ENCODE measurements at regions not wholly inside any gene's neighbourhood (a gene's known extent, or its start where the extent isn't known, plus 50 kb on each side); places are given as distances from the start of the nearest gene placed in this dataset.

- WGBS (ENCODE audit: extremely low coverage, insufficient coverage, insufficient read length): no CpG with 5 or more reads among the region's 3 CpGs
- no peaks in the 10 kb centered on the region for H3K36me3 ChIP-seq (ENCODE audit: control insufficient read depth in 1 of 2, insufficient read depth in 2 of 2, low read length in 2 of 2)
- no peak overlapping the region for H3K23ac ChIP-seq (ENCODE audit: low read length)
Measured at GRCh38 chr9:82604947-82605656, 457.8 kb downstream of the RASEF start.

GRCh38 chr9:82605657-82606031 is 457.3 kb downstream of the RASEF start:
- H3K79me2 ChIP-seq (ENCODE audit: control insufficient read depth, insufficient read depth, low read length, poor library complexity): no peaks in the 10 kb centered on the region
- DNase-seq: no peak
- no peak overlapping the region for H3K4me3 ChIP-seq (ENCODE audit: low read depth, low read length)
- no peaks in the 10 kb centered on the region for H3K36me3 ChIP-seq (ENCODE audit: control insufficient read depth in 1 of 2, insufficient read depth in 2 of 2, low read length in 2 of 2)
- H2AK5ac ChIP-seq (ENCODE audit: low read length): no peak overlapping the region
- H4K8ac ChIP-seq (ENCODE audit: low read depth, low read length): no peak overlapping the region
- H3K4ac ChIP-seq (ENCODE audit: low read depth, low read length): no peak overlapping the region
- H4K12ac ChIP-seq (ENCODE audit: low read depth, low read length): no peak overlapping the region
- no peaks in the 10 kb centered on the region for H3K9me3 ChIP-seq (ENCODE audit: insufficient read depth, low read depth, low read length)
- no peak overlapping the region for H2BK12ac ChIP-seq (ENCODE audit: low read length)
- peaks cover 2 to 4% of the 10 kb centered on the region in 2 experiments for H3K4me1 ChIP-seq (ENCODE audit: control insufficient read depth in 1 of 2, insufficient read depth in 2 of 2, low read length in 2 of 2)
- no peak overlapping the region for H3K4me2 ChIP-seq (ENCODE audit: low read length)
- no peaks in the 10 kb centered on the region for H3K27me3 ChIP-seq (ENCODE audit: insufficient read depth, low read length)
- no peak overlapping the region for H2AFZ ChIP-seq (ENCODE audit: insufficient read depth, low read length, poor library complexity)
- no peak overlapping the region for H3K23ac ChIP-seq (ENCODE audit: low read length)
- no peaks in the 10 kb centered on the region for H3K79me1 ChIP-seq (ENCODE audit: low read length)
- no peak overlapping the region for H2BK120ac ChIP-seq (ENCODE audit: insufficient read depth, low read length, poor library complexity)
- H3K18ac ChIP-seq (ENCODE audit: low read length): no peak overlapping the region
- H3K27ac ChIP-seq (ENCODE audit: low read depth, low read length): no peak overlapping the region
- no peak overlapping the region for H3K9ac ChIP-seq (ENCODE audit: low read length)
- no peak overlapping the region for H2BK5ac ChIP-seq (ENCODE audit: low read depth, low read length, poor library complexity)
- no peak overlapping the region for H3K14ac ChIP-seq (ENCODE audit: low read length)
- no peak overlapping the region for H4K91ac ChIP-seq (ENCODE audit: low read depth, low read length)

More at GRCh38 chr9:82604947-82605656, 457.8 kb downstream of the RASEF start:
- Histone ChIP-seq H3K79me2 (ENCODE audit: control insufficient read depth, insufficient read depth, low read length, poor library complexity) (no peaks in the 10 kb centered on the region), H4K12ac (ENCODE audit: low read depth, low read length) (no peak overlapping the region), H3K4ac (ENCODE audit: low read depth, low read length) (no peak overlapping the region), H3K18ac (ENCODE audit: low read length) (no peak overlapping the region), H3K27me3 (ENCODE audit: insufficient read depth, low read length) (no peaks in the 10 kb centered on the region), H2BK120ac (ENCODE audit: insufficient read depth, low read length, poor library complexity) (peak overlapping the region; percentile 17), H2BK12ac (ENCODE audit: low read length) (no peak overlapping the region), H2BK5ac (ENCODE audit: low read depth, low read length, poor library complexity) (no peak overlapping the region), H3K4me1 (ENCODE audit: control insufficient read depth in 1 of 2, insufficient read depth in 2 of 2, low read length in 2 of 2) (peaks cover 2 to 4% of the 10 kb centered on the region in 2 experiments), H3K79me1 (ENCODE audit: low read length) (no peaks in the 10 kb centered on the region), H4K91ac (ENCODE audit: low read depth, low read length) (no peak overlapping the region), H3K27ac (ENCODE audit: low read depth, low read length) (no peak overlapping the region), H2AK5ac (ENCODE audit: low read length) (no peak overlapping the region), H2AFZ (ENCODE audit: insufficient read depth, low read length, poor library complexity) (no peak overlapping the region), H4K8ac (ENCODE audit: low read depth, low read length) (no peak overlapping the region), H3K9me3 (ENCODE audit: insufficient read depth, low read depth, low read length) (no peaks in the 10 kb centered on the region), H3K9ac (ENCODE audit: low read length) (no peak overlapping the region), H3K14ac (ENCODE audit: low read length) (no peak overlapping the region), H3K4me2 (ENCODE audit: low read length) (no peak overlapping the region), H3K4me3 (ENCODE audit: low read depth, low read length) (no peak overlapping the region)
- no peak for DNase-seq

- no peaks in the 10 kb centered on the region for H3K27me3 ChIP-seq (ENCODE audit: insufficient read depth, low read length)
- H3K4ac ChIP-seq (ENCODE audit: low read depth, low read length): no peak overlapping the region
- H3K4me1 ChIP-seq (ENCODE audit: control insufficient read depth in 1 of 2, insufficient read depth in 2 of 2, low read length in 2 of 2): peaks cover 0 to under 1% of the 10 kb centered on the region in 2 experiments
- WGBS (ENCODE audit: extremely low coverage, insufficient coverage, insufficient read length): no CpG with 5 or more reads among the region's 1 CpG
- H4K91ac ChIP-seq (ENCODE audit: low read depth, low read length): no peak overlapping the region
- H2BK120ac ChIP-seq (ENCODE audit: insufficient read depth, low read length, poor library complexity): no peak overlapping the region
- no peaks in the 10 kb centered on the region for H3K79me1 ChIP-seq (ENCODE audit: low read length)
- no peak overlapping the region for H3K4me2 ChIP-seq (ENCODE audit: low read length)
- H3K23ac ChIP-seq (ENCODE audit: low read length): no peak overlapping the region
- H2AK5ac ChIP-seq (ENCODE audit: low read length): no peak overlapping the region
- no peaks in the 10 kb centered on the region for H3K79me2 ChIP-seq (ENCODE audit: control insufficient read depth, insufficient read depth, low read length, poor library complexity)
- H4K12ac ChIP-seq (ENCODE audit: low read depth, low read length): no peak overlapping the region
- no peaks in the 10 kb centered on the region for H3K36me3 ChIP-seq (ENCODE audit: control insufficient read depth in 1 of 2, insufficient read depth in 2 of 2, low read length in 2 of 2)
- no peaks in the 10 kb centered on the region for H3K9me3 ChIP-seq (ENCODE audit: insufficient read depth, low read depth, low read length)
- H3K14ac ChIP-seq (ENCODE audit: low read length): no peak overlapping the region
- H4K8ac ChIP-seq (ENCODE audit: low read depth, low read length): no peak overlapping the region
- H2AFZ ChIP-seq (ENCODE audit: insufficient read depth, low read length, poor library complexity): no peak overlapping the region
- no peak overlapping the region for H3K4me3 ChIP-seq (ENCODE audit: low read depth, low read length)
- no peak overlapping the region for H3K18ac ChIP-seq (ENCODE audit: low read length)
- no peak overlapping the region for H2BK5ac ChIP-seq (ENCODE audit: low read depth, low read length, poor library complexity)
- no peak overlapping the region for H3K27ac ChIP-seq (ENCODE audit: low read depth, low read length)
- no peak overlapping the region for H2BK12ac ChIP-seq (ENCODE audit: low read length)
- DNase-seq: no peak
- H3K9ac ChIP-seq (ENCODE audit: low read length): no peak overlapping the region
Measured at GRCh38 chr9:82606071-82606470, 456.9 kb downstream of the RASEF start.

GRCh38 chr9:82606492-82607382 is 456.2 kb downstream of the RASEF start:
- no peak overlapping the region for H2AFZ ChIP-seq (ENCODE audit: insufficient read depth, low read length, poor library complexity)
- no peaks in the 10 kb centered on the region for H3K36me3 ChIP-seq (ENCODE audit: control insufficient read depth in 1 of 2, insufficient read depth in 2 of 2, low read length in 2 of 2)
- no peak overlapping the region for H3K18ac ChIP-seq (ENCODE audit: low read length)
- no peak overlapping the region for H2BK120ac ChIP-seq (ENCODE audit: insufficient read depth, low read length, poor library complexity)
- no peak overlapping the region for H3K4ac ChIP-seq (ENCODE audit: low read depth, low read length)
- no peak overlapping the region for H3K4me3 ChIP-seq (ENCODE audit: low read depth, low read length)
- H4K8ac ChIP-seq (ENCODE audit: low read depth, low read length): no peak overlapping the region
- no peak overlapping the region for H2BK12ac ChIP-seq (ENCODE audit: low read length)
- no peak overlapping the region for H3K14ac ChIP-seq (ENCODE audit: low read length)
- no peak overlapping the region for H4K91ac ChIP-seq (ENCODE audit: low read depth, low read length)
- H3K27ac ChIP-seq (ENCODE audit: low read depth, low read length): no peak overlapping the region
- H4K12ac ChIP-seq (ENCODE audit: low read depth, low read length): no peak overlapping the region
- no peaks in the 10 kb centered on the region for H3K4me1 ChIP-seq (ENCODE audit: control insufficient read depth in 1 of 2, insufficient read depth in 2 of 2, low read length in 2 of 2)
- H3K23ac ChIP-seq (ENCODE audit: low read length): no peak overlapping the region
- no peak overlapping the region for H3K9ac ChIP-seq (ENCODE audit: low read length)
- no peaks in the 10 kb centered on the region for H3K9me3 ChIP-seq (ENCODE audit: insufficient read depth, low read depth, low read length)
- no peaks in the 10 kb centered on the region for H3K79me2 ChIP-seq (ENCODE audit: control insufficient read depth, insufficient read depth, low read length, poor library complexity)
- no peak overlapping the region for H3K4me2 ChIP-seq (ENCODE audit: low read length)
- no CpG with 5 or more reads among the region's 7 CpGs for WGBS (ENCODE audit: extremely low coverage, insufficient coverage, insufficient read length)
- H2BK5ac ChIP-seq (ENCODE audit: low read depth, low read length, poor library complexity): no peak overlapping the region
- no peaks in the 10 kb centered on the region for H3K27me3 ChIP-seq (ENCODE audit: insufficient read depth, low read length)
- H2AK5ac ChIP-seq (ENCODE audit: low read length): no peak overlapping the region
- H3K79me1 ChIP-seq (ENCODE audit: low read length): no peaks in the 10 kb centered on the region
- peak; percentile 61 to 84 for DNase-seq

Measured in trophoblast cell (in vitro differentiated cells and primary cell).